SK-N-MC (cell line): ENCODE measurements at regions not wholly inside any gene's neighbourhood (a gene's known extent, or its start where the extent isn't known, plus 50 kb on each side); places are given as distances from the start of the nearest gene placed in this dataset.

Experiments used
- EZH2 ChIP-seq: fragments of 200-600 bp; sonication (generic); IDR thresholded peaks from one replicate; pipeline ENCODE4 v1.6.1; 2017; ENCODE audit warnings: antibody characterized with exemption
- FOXP2 ChIP-seq: optimal IDR thresholded peaks from 2 replicates; pipeline ENCODE3; 2011; ENCODE audit warnings: mild to moderate bottlenecking, moderate library complexity; ENCODE audit not compliant: insufficient read depth; ENCODE audit errors: extremely low read length, control extremely low read depth
- POLR2AphosphoS5 ChIP-seq: IDR thresholded peaks from 2 replicates; pipeline ENCODE4 v1.6.1; 2012; ENCODE audit warnings: mild to moderate bottlenecking, low read depth, low read length, borderline replicate concordance

DNA sequence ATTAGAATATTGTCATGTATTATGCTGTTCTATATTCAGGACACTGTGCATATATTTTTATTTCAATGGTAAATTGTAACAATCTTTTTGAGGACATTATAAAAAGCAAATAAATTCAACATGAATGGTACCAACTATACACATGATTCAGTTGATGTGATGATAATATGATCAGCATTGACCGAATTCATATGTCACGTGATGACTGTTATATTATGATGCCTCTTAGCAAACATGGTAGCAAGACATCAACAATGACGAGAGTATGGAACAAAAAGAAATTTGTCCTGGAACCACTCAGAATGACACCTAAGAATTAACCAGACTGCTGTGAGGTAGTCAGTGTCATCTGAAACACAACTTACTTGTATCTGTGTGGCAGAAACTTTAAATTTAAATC is 161.5 kb upstream of the OR13F1 start:
- TF ChIP-seq EZH2 (no peak), POLR2AphosphoS5 (no peak), FOXP2 (no peak)
